ENCODE measurements at regions not wholly inside any gene's neighbourhood (a gene's known extent, or its start where the extent isn't known, plus 50 kb on each side); places are given as distances from the start of the nearest gene placed in this dataset.

DNA sequence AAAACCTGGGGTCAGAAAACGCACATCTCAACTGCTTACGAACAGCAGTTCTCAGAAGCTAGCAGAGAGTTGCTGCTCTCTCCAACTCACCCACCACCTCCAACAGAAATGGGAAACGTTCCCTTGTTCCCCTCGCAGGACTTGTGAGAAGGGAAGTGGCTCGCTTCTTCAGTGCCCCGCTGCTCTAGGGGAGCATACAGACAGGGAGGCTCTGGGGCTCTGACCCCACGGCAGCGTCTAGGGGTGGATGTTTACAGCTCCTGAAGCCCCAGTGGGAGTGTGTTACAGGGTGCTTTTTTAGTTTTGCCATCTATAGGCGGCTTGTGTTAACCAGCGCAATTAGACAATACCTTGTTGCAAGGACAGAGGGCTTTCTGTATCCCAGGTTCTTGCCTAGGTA is 267.7 kb upstream of the ACTBL2 start:
- no peaks in the 10 kb centered on the region for H4K20me1 ChIP-seq (ENCODE audit: control insufficient read depth, insufficient read depth, low read depth, low read length)

DNA sequence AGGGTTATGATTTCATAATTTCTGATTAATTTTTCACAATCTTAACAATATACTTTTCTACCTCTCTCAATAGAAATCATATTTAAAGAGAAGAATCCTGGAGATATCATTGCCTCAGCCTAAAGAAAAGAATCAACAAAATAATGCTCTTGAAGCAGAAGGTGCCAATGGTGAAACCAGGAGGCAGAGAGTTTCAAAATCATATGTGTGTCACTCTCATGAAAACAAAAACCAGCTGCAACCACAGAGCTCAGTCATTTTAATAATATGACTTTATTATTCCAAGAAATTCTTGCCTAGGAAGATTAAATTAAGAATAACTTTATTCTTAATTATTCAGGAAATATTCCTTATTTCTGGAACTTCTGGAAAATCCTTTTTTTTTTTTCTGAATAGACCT is 266.8 kb upstream of the ACTBL2 start:
- H3K27me3 ChIP-seq (ENCODE audit: control insufficient read depth, low read length): no peaks in the 10 kb centered on the region
- peaks cover 3% of the 10 kb centered on the region; the same call in 1 of the 2 replicates for H3K9me3 ChIP-seq (ENCODE audit: control insufficient read depth, insufficient read depth, low read length)
- no peaks in the 10 kb centered on the region for H4K20me1 ChIP-seq (ENCODE audit: control insufficient read depth, insufficient read depth, low read depth, low read length)
- no peak overlapping the region for H3K4me2 ChIP-seq (ENCODE audit: low read length)
- H3K27ac ChIP-seq (ENCODE audit: low read depth, low read length): no peak overlapping the region
- TF ChIP-seq, protein P1, sequence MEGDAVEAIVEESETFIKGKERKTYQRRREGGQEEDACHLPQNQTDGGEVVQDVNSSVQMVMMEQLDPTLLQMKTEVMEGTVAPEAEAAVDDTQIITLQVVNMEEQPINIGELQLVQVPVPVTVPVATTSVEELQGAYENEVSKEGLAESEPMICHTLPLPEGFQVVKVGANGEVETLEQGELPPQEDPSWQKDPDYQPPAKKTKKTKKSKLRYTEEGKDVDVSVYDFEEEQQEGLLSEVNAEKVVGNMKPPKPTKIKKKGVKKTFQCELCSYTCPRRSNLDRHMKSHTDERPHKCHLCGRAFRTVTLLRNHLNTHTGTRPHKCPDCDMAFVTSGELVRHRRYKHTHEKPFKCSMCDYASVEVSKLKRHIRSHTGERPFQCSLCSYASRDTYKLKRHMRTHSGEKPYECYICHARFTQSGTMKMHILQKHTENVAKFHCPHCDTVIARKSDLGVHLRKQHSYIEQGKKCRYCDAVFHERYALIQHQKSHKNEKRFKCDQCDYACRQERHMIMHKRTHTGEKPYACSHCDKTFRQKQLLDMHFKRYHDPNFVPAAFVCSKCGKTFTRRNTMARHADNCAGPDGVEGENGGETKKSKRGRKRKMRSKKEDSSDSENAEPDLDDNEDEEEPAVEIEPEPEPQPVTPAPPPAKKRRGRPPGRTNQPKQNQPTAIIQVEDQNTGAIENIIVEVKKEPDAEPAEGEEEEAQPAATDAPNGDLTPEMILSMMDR (IDR thresholded peaks at IDR 0.05; ENCODE audit: low read depth, low read length, poor library complexity, severe bottlenecking): no peak
- TF ChIP-seq EZH2phosphoT487 (IDR thresholded peaks at IDR 0.05; ENCODE audit: borderline replicate concordance, low read length): no peak
- H3K4me3 ChIP-seq (ENCODE audit: low read length): no peak overlapping the region
- no peaks in the 10 kb centered on the region for H3F3A ChIP-seq (ENCODE audit: control insufficient read depth, insufficient read depth)
- no peaks in the 10 kb centered on the region for H3K9me2 ChIP-seq (replicated peaks; ENCODE audit: control insufficient read depth, low read length)
- no peaks in the 10 kb centered on the region for H3K79me2 ChIP-seq (ENCODE audit: control insufficient read depth, low read length)
- no peaks in the 10 kb centered on the region for H3K4me1 ChIP-seq (ENCODE audit: control insufficient read depth, low read length)
- no peaks in the 10 kb centered on the region for H3K36me3 ChIP-seq (ENCODE audit: control insufficient read depth, low read length)

More for the DNA sequence above, 267.7 kb upstream of the ACTBL2 start:
- no peaks in the 10 kb centered on the region for H3K27me3 ChIP-seq (ENCODE audit: control insufficient read depth, low read length)
- peaks cover 3% of the 10 kb centered on the region; the same call in 1 of the 2 replicates for H3K9me3 ChIP-seq (ENCODE audit: control insufficient read depth, insufficient read depth, low read length)
- no peaks in the 10 kb centered on the region for H3K36me3 ChIP-seq (ENCODE audit: control insufficient read depth, low read length)
- no peak overlapping the region for H3K4me3 ChIP-seq (ENCODE audit: low read length)
- H3K4me2 ChIP-seq (ENCODE audit: low read length): no peak overlapping the region
- no peaks in the 10 kb centered on the region for H3K79me2 ChIP-seq (ENCODE audit: control insufficient read depth, low read length)
- TF ChIP-seq EZH2phosphoT487 (IDR thresholded peaks at IDR 0.05; ENCODE audit: borderline replicate concordance, low read length): no peak
- TF ChIP-seq, protein P1 (IDR thresholded peaks at IDR 0.05; ENCODE audit: low read depth, low read length, poor library complexity, severe bottlenecking): no peak
- H3K27ac ChIP-seq (ENCODE audit: low read depth, low read length): no peak overlapping the region
- no peaks in the 10 kb centered on the region for H3K4me1 ChIP-seq (ENCODE audit: control insufficient read depth, low read length)
- no peaks in the 10 kb centered on the region for H3F3A ChIP-seq (ENCODE audit: control insufficient read depth, insufficient read depth)
- H3K9me2 ChIP-seq (replicated peaks; ENCODE audit: control insufficient read depth, low read length): no peaks in the 10 kb centered on the region

DNA sequence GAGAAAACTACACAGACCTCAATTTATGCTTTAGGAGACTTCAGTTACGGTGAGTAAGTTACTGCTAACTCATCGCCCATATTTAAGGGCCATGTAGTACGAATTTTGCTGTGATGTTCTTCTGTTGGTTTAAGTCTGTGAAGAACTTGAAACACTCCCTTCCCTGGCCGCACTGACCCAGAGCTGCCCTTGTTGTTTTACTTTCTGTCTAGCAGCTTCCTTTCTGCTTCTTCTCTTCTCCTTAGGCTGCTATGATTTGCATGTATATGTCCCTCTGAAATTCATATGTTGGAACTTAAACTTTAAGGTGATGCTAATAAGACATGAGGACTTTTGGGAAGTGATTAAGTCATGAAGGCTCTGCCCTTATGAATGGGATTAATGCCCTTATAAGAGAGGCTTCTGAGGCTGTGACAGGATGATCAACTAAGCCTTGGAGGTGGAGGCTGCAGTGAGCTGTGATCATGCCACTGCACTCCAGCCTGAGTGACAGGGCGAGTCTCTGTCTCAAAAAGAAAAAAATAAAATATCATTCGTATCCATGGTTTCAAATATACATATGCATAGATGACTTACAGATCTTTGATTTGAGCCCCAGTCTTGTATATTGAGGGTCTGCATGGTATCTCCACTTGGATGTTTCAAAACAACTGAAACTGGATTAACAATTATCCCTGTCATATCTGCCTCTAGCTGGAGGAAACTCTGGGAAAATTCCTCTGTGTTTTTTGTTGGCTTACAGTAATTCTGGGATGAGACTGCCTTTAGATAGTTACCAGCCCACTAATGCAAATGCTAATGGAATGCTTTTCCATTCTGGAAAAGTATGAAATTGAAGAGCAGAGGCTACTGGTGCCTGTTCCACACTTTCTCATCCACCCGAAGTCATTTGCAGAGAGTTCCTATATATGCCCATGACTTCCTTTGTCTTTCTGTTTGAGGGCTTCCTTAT is 263.4 kb upstream of the ACTBL2 start:
- Histone ChIP-seq H3F3A (ENCODE audit: control insufficient read depth, insufficient read depth) (no peaks in the 10 kb centered on the region), H3K79me2 (ENCODE audit: control insufficient read depth, low read length) (no peaks in the 10 kb centered on the region), H3K4me3 (ENCODE audit: low read length) (no peak overlapping the region), H3K4me1 (ENCODE audit: control insufficient read depth, low read length) (no peaks in the 10 kb centered on the region), H3K36me3 (ENCODE audit: control insufficient read depth, low read length) (no peaks in the 10 kb centered on the region), H3K9me2 (replicated peaks; ENCODE audit: control insufficient read depth, low read length) (no peaks in the 10 kb centered on the region), H4K20me1 (ENCODE audit: control insufficient read depth, insufficient read depth, low read depth, low read length) (no peaks in the 10 kb centered on the region), H3K27ac (ENCODE audit: low read depth, low read length) (no peak overlapping the region), H3K27me3 (ENCODE audit: control insufficient read depth, low read length) (no peaks in the 10 kb centered on the region), H3K4me2 (ENCODE audit: low read length) (no peak overlapping the region), H3K9me3 (ENCODE audit: control insufficient read depth, insufficient read depth, low read length) (peaks cover 3% of the 10 kb centered on the region; the same call in 1 of the 2 replicates)
- no peak for TF ChIP-seq EZH2phosphoT487 (IDR thresholded peaks at IDR 0.05; ENCODE audit: borderline replicate concordance, low read length)
- TF ChIP-seq, protein P1 (IDR thresholded peaks at IDR 0.05; ENCODE audit: low read depth, low read length, poor library complexity, severe bottlenecking): no peak

Data from DOHH2 (cell line).